ENCODE measurements at regions not wholly inside any gene's neighbourhood (a gene's known extent, or its start where the extent isn't known, plus 50 kb on each side); places are given as distances from the start of the nearest gene placed in this dataset.

DNA sequence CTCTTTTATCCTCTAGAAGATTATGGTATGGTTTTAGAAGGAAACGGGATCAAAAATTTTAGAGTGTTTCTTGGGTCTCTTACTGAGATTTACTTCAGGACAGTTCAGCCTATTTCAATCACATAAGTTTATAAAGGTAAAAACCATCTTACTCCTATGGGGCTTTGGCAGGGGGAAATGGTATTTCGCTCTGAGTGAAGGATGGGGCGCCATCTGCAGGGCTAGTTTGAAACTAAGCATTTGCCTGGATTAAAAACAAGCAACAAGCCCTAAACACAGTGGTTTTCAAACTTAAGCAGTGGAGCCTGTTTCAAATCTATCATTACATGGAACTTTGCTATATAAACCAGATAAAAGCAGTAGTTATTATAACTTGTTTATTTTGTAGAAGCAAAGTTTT lies 361.5 kb upstream of the FMR1 start:
- no TSS peak for BruUV-seq (replicated peaks)
- H3K27ac Mint-ChIP-seq (ENCODE audit: unreplicated experiment): no peak overlapping the region
- TF ChIP-seq, protein P1, sequence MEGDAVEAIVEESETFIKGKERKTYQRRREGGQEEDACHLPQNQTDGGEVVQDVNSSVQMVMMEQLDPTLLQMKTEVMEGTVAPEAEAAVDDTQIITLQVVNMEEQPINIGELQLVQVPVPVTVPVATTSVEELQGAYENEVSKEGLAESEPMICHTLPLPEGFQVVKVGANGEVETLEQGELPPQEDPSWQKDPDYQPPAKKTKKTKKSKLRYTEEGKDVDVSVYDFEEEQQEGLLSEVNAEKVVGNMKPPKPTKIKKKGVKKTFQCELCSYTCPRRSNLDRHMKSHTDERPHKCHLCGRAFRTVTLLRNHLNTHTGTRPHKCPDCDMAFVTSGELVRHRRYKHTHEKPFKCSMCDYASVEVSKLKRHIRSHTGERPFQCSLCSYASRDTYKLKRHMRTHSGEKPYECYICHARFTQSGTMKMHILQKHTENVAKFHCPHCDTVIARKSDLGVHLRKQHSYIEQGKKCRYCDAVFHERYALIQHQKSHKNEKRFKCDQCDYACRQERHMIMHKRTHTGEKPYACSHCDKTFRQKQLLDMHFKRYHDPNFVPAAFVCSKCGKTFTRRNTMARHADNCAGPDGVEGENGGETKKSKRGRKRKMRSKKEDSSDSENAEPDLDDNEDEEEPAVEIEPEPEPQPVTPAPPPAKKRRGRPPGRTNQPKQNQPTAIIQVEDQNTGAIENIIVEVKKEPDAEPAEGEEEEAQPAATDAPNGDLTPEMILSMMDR (IDR thresholded peaks at IDR 0.05; ENCODE audit: unreplicated experiment): no peak
- no peaks in the 10 kb centered on the region for H3K36me3 Mint-ChIP-seq (ENCODE audit: insufficient read depth, unreplicated experiment)
- CTCF ChIA-PET: no interaction called here
- DNase-seq: no peak
- no peaks in the 10 kb centered on the region for H3K4me1 Mint-ChIP-seq (ENCODE audit: low read depth, unreplicated experiment)
- intact Hi-C loops (cut with micrococcal nuclease; ENCODE audit: unreplicated experiment): no loop called here
- no peak overlapping the region for H3K4me3 Mint-ChIP-seq (ENCODE audit: low read depth, unreplicated experiment)
- peaks cover 8% of the 10 kb centered on the region for H3K9me3 Mint-ChIP-seq (ENCODE audit: low read depth, unreplicated experiment)
- H3K27me3 Mint-ChIP-seq (ENCODE audit: unreplicated experiment): no peaks in the 10 kb centered on the region

GRCh38 chrX:147559191-147559590 lies 352.5 kb upstream of the FMR1 start:
- DNase-seq: no peak
- H3K4me1 Mint-ChIP-seq (ENCODE audit: low read depth, unreplicated experiment): no peaks in the 10 kb centered on the region

DNA sequence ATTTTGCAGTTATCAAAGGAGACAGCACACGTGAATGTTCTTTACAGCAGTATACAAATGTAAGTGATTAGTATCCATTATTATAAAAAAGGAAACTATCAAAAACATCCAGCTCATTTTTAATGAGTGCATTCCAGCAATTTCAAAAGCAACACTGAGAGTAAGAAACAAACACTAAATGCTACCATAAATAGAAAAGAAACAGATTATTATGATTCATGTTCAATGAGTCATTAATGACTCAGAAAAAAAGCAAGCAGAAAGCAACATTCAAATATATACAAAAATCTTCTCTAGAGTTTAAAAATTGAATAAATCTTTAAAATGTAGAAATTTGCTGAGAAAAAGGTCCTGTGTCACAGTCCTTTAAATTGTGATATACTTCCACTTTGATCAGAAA lies 346.5 kb upstream of the FMR1 start:
- BruUV-seq (replicated peaks): no TSS peak
- Mint-ChIP-seq H3K36me3 (ENCODE audit: insufficient read depth, unreplicated experiment) (no peaks in the 10 kb centered on the region), H3K4me1 (ENCODE audit: low read depth, unreplicated experiment) (no peaks in the 10 kb centered on the region), H3K9me3 (ENCODE audit: low read depth, unreplicated experiment) (no peaks in the 10 kb centered on the region), H3K27me3 (ENCODE audit: unreplicated experiment) (no peaks in the 10 kb centered on the region), H3K4me3 (ENCODE audit: low read depth, unreplicated experiment) (no peak overlapping the region), H3K27ac (ENCODE audit: unreplicated experiment) (no peak overlapping the region)
- DNase-seq: no peak
- TF ChIP-seq, protein P1 (IDR thresholded peaks at IDR 0.05; ENCODE audit: unreplicated experiment): no peak
- intact Hi-C loops (cut with micrococcal nuclease; ENCODE audit: unreplicated experiment): no loop called here
- CTCF ChIA-PET: no interaction called here

More at GRCh38 chrX:147559191-147559590, 352.5 kb upstream of the FMR1 start:
- Mint-ChIP-seq H3K27me3 (ENCODE audit: unreplicated experiment) (no peaks in the 10 kb centered on the region), H3K9me3 (ENCODE audit: low read depth, unreplicated experiment) (peaks cover 4% of the 10 kb centered on the region), H3K4me3 (ENCODE audit: low read depth, unreplicated experiment) (no peak overlapping the region), H3K36me3 (ENCODE audit: insufficient read depth, unreplicated experiment) (no peaks in the 10 kb centered on the region), H3K27ac (ENCODE audit: unreplicated experiment) (no peak overlapping the region)
- intact Hi-C loops (cut with micrococcal nuclease; ENCODE audit: unreplicated experiment): no loop called here
- CTCF ChIA-PET: no interaction called here
- TF ChIP-seq, protein P1 (IDR thresholded peaks at IDR 0.05; ENCODE audit: unreplicated experiment): no peak
- BruUV-seq (replicated peaks): no TSS peak

DNA sequence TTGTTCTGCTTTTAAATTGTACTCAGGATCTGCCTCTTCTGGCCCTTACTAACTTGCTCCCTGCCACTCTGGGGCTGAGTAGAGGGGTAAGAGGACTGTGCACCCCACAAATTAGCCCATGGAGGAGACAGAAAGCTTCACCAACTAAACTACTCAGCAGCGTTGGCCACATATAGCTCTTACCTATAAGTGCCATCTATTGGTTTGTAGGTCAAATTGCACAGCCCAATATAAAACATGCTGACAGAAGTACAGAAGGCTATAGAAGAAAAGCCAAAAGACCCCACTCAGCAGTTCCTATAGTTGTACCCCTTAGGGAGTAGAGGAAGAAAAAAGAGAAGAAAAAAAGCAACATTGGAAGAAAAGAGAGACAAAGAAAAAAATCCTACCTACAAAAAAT lies 341.2 kb upstream of the FMR1 start:
- CTCF ChIA-PET: interaction anchor here (0.6 kb wide), 1 partner anchor 153 kb away, joined by 6 read pairs; no protein-coding TSS in a partner anchor
- Mint-ChIP-seq H3K9me3 (ENCODE audit: low read depth, unreplicated experiment) (peaks cover 12% of the 10 kb centered on the region), H3K27me3 (ENCODE audit: unreplicated experiment) (no peaks in the 10 kb centered on the region), H3K27ac (ENCODE audit: unreplicated experiment) (no peak overlapping the region), H3K36me3 (ENCODE audit: insufficient read depth, unreplicated experiment) (no peaks in the 10 kb centered on the region), H3K4me1 (ENCODE audit: low read depth, unreplicated experiment) (no peaks in the 10 kb centered on the region), H3K4me3 (ENCODE audit: low read depth, unreplicated experiment) (no peak overlapping the region)
- BruUV-seq (replicated peaks): no TSS peak
- TF ChIP-seq, protein P1 (IDR thresholded peaks at IDR 0.05; ENCODE audit: unreplicated experiment): no peak
- no peak for DNase-seq
- intact Hi-C loops (cut with micrococcal nuclease; ENCODE audit: unreplicated experiment): no loop called here
